ENCODE measurements at regions not wholly inside any gene's neighbourhood (a gene's known extent, or its start where the extent isn't known, plus 50 kb on each side); places are given as distances from the start of the nearest gene placed in this dataset.

- no peak for DNase-seq
Observed at GRCh38 chr3:81040107-81040506, 721.3 kb downstream of the GBE1 start.

- DNase-seq, result no peak
Observed at GRCh38 chr3:81033684-81034083, 727.8 kb downstream of the GBE1 start.

GRCh38 chr3:81033185-81033584 lies 728.3 kb downstream of the GBE1 start:
- no peak for DNase-seq

- DNase-seq, result no peak
Observed at GRCh38 chr3:81029861-81030260, 731.6 kb downstream of the GBE1 start.

- no peak for DNase-seq
Observed at GRCh38 chr3:81027344-81027743, 734.1 kb downstream of the GBE1 start.

- no peak for DNase-seq
Observed at GRCh38 chr3:81024560-81024959, 736.9 kb downstream of the GBE1 start.

- DNase-seq, result no peak
Observed at GRCh38 chr3:81022339-81022738, 739.1 kb downstream of the GBE1 start.

GRCh38 chr3:81013360-81013759 lies 748.1 kb downstream of the GBE1 start:
- DNase-seq, result no peak

- DNase-seq, result no peak
Observed at GRCh38 chr3:81005992-81006391, 755.5 kb downstream of the GBE1 start.

GRCh38 chr3:81003817-81004216 lies 757.6 kb downstream of the GBE1 start:
- no peak for DNase-seq

GRCh38 chr3:81003008-81003645 lies 758.3 kb downstream of the GBE1 start:
- no peak for DNase-seq

- no peak for DNase-seq
Observed at GRCh38 chr3:80999481-80999880, 762.0 kb downstream of the GBE1 start.

- DNase-seq, result no peak
Observed at GRCh38 chr3:80998022-80998421, 763.4 kb downstream of the GBE1 start.

- DNase-seq, result no peak
Observed at GRCh38 chr3:80997622-80998021, 763.8 kb downstream of the GBE1 start.

GRCh38 chr3:80994767-80995166 lies 766.7 kb downstream of the GBE1 start:
- no peak for DNase-seq

GRCh38 chr3:80994085-80994665 lies 767.3 kb downstream of the GBE1 start:
- DNase-seq, result no peak

- no peak for DNase-seq
Observed at GRCh38 chr3:80993241-80993945, 768.1 kb downstream of the GBE1 start.

- no peak for DNase-seq
Observed at GRCh38 chr3:80983753-80984152, 777.7 kb downstream of the GBE1 start.

- no peak for DNase-seq
Observed at GRCh38 chr3:80978216-80978969, 783.1 kb downstream of the GBE1 start.

- DNase-seq, result peak; percentile 5 to 23
Observed at GRCh38 chr3:80970292-80970691, 791.2 kb downstream of the GBE1 start.

GRCh38 chr3:80929576-80929975 lies 831.9 kb downstream of the GBE1 start:
- DNase-seq, result no peak

GRCh38 chr3:80914854-80915253 lies 846.6 kb downstream of the GBE1 start:
- DNase-seq, result no peak

- no peak for DNase-seq
Observed at GRCh38 chr3:80898211-80898610, 863.2 kb downstream of the GBE1 start.

GRCh38 chr3:80897005-80897404 lies 864.4 kb downstream of the GBE1 start:
- peak in 1 of 2 experiments; percentile 3 for DNase-seq
